Testis (tissue), 2 donors: ENCODE measurements at regions not wholly inside any gene's neighbourhood (a gene's known extent, or its start where the extent isn't known, plus 50 kb on each side); places are given as distances from the start of the nearest gene placed in this dataset.

Experiments used
- DNase-seq: peaks from one replicate; pipeline ENCODE4 v3.0.0-alpha.2; 2019
- H3K27ac ChIP-seq, 2 donors: fragments of 200-600 bp; sonication (generic); one replicate each; pipeline ENCODE4 v1.5.1; 2019
- H3K27me3 ChIP-seq: fragments of 200-600 bp; sonication (generic); one replicate; pipeline ENCODE4 v1.5.1; 2019
- H3K36me3 ChIP-seq: fragments of 200-600 bp; sonication (generic); one replicate; pipeline ENCODE4 v1.5.1; 2017; ENCODE audit warnings: low read depth; ENCODE audit errors: missing control alignments
- H3K4me1 ChIP-seq: fragments of 200-600 bp; sonication (generic); one replicate; pipeline ENCODE4 v1.5.1; 2019
- H3K4me3 ChIP-seq, 2 donors: fragments of 200-600 bp; sonication (generic); one replicate each; pipeline ENCODE4 v1.5.1; 2017 to 2019
- H3K9me3 ChIP-seq: fragments of 200-600 bp; sonication (generic); one replicate; pipeline ENCODE4 v1.5.1; 2017
- POLR2A ChIP-seq: fragments of 450-650 bp; IDR thresholded peaks from one replicate; pipeline ENCODE4 v1.6.1; 2017; ENCODE audit warnings: antibody characterized with exemption, mild to moderate bottlenecking, moderate library complexity
- WGBS, 2 donors: methylation state at CpG; one replicate each; pipeline ENCODE4 v1.1.5; 2018; 5-methylcytosine and 5-hydroxymethylcytosine counted together
- intact Hi-C: fragments of 100-400 bp; cut with DNase I; formaldehyde crosslinking; loops from one replicate; pipeline ENCODE4 v1.15.1; 2023; ENCODE audit warnings: low total_unique reads
- TF ChIP-seq, protein P1 (sequence below), 3 experiments: fragments of 450-650 bp in 2 of 3; fragments of 200-600 bp in 1 of 3; sonication (generic) in 1 of 3; IDR thresholded peaks; one replicate each; pipeline ENCODE4 v1.5.1; 2016 to 2019; ENCODE audit warnings: antibody characterized with exemption in 3 of 3, mild to moderate bottlenecking in 2 of 3, moderate library complexity in 1 of 3

DNA sequence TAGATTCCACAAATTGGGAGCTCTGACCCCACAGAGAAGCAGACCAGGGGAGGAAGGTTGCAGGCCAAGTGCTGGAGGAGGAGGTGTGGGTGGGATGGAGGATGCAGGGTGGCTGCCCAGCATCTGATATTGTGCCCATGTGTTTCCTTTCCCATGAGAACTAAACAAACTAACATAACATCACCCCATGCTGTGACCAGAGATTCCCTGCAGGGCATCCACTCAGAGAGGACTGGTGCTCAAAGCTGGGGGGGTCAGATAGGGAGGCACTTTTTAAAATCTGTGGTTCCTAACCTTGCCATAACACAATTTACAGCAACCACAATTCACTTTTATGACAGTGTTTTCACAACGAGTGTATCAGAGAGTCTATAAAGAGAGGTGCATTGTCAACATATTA lies 1277.6 kb downstream of the AACS start:
- no peaks in the 10 kb centered on the region for H3K36me3 ChIP-seq
- H3K27me3 ChIP-seq: no peaks in the 10 kb centered on the region
- H3K4me1 ChIP-seq: no peaks in the 10 kb centered on the region
- no peak overlapping the region for H3K4me3 ChIP-seq
- intact Hi-C loops: no loop called here
- H3K27ac ChIP-seq: no peak overlapping the region
- no peaks in the 10 kb centered on the region for H3K9me3 ChIP-seq
- TF ChIP-seq, protein P1, sequence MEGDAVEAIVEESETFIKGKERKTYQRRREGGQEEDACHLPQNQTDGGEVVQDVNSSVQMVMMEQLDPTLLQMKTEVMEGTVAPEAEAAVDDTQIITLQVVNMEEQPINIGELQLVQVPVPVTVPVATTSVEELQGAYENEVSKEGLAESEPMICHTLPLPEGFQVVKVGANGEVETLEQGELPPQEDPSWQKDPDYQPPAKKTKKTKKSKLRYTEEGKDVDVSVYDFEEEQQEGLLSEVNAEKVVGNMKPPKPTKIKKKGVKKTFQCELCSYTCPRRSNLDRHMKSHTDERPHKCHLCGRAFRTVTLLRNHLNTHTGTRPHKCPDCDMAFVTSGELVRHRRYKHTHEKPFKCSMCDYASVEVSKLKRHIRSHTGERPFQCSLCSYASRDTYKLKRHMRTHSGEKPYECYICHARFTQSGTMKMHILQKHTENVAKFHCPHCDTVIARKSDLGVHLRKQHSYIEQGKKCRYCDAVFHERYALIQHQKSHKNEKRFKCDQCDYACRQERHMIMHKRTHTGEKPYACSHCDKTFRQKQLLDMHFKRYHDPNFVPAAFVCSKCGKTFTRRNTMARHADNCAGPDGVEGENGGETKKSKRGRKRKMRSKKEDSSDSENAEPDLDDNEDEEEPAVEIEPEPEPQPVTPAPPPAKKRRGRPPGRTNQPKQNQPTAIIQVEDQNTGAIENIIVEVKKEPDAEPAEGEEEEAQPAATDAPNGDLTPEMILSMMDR (IDR thresholded peaks at IDR 0.05): no peak
- TF ChIP-seq POLR2A: no peak
- 62 to 84% methylated on average over 1 of the region's 1 CpG for WGBS, 2 donors
- DNase-seq: no peak

DNA sequence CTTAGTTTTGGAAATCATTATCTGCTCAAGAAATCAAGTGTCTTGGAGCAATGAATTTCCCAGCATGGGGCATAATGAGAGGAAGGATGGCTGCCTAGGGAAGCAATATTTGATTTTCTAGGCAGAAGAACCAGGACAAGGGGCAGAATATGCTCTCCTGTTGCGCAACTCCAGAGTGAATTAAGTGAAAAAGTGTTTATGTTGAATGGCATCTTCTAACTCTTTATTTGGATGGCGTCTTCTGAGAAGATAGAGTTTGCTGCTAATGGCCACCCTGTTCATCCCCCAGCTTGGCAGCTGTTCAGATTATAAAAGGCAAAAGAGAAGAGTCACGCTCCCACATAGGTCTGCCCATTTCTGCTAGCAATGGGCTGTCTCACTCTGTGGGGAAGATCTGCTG lies 1278.1 kb downstream of the AACS start:
- Histone ChIP-seq H3K27me3 (no peaks in the 10 kb centered on the region), H3K27ac (no peak overlapping the region), H3K9me3 (no peaks in the 10 kb centered on the region), H3K36me3 (no peaks in the 10 kb centered on the region), H3K4me3 (no peak overlapping the region), H3K4me1 (no peaks in the 10 kb centered on the region)
- intact Hi-C loops: no loop called here
- DNase-seq: no peak
- no peak for TF ChIP-seq POLR2A
- TF ChIP-seq, protein P1 (IDR thresholded peaks at IDR 0.05): no peak
- WGBS, 2 donors: 90 to 93% methylated on average over 3 of the region's 3 CpGs

DNA sequence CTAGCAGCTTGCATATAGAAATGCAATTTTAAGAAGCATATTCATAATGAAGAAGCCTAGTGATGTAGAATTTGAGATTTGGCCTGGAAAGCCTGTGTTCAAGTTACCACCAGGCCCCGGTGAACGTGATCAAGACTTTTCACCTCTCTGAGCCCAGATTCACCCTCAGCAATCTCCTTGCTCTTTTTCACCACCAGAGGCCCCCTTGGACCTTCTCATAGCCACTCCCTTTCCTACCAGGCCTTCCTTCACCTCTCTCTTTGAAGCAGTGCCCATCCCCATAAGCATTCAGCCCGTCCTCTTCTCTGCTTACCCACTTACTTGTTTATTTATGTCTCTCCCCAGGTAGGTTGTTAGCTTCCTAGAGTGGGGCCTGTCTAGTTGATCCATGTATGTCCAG lies 1280.9 kb downstream of the AACS start:
- WGBS, 2 donors: 85 to 90% methylated on average over 3 of the region's 3 CpGs
- no peak for DNase-seq
- Histone ChIP-seq H3K4me3 (no peak overlapping the region), H3K27ac (no peak overlapping the region), H3K36me3 (no peaks in the 10 kb centered on the region), H3K4me1 (no peaks in the 10 kb centered on the region), H3K27me3 (no peaks in the 10 kb centered on the region), H3K9me3 (no peaks in the 10 kb centered on the region)
- intact Hi-C loops: no loop called here
- no peak for TF ChIP-seq POLR2A
- TF ChIP-seq, protein P1 (IDR thresholded peaks at IDR 0.05): no peak

DNA sequence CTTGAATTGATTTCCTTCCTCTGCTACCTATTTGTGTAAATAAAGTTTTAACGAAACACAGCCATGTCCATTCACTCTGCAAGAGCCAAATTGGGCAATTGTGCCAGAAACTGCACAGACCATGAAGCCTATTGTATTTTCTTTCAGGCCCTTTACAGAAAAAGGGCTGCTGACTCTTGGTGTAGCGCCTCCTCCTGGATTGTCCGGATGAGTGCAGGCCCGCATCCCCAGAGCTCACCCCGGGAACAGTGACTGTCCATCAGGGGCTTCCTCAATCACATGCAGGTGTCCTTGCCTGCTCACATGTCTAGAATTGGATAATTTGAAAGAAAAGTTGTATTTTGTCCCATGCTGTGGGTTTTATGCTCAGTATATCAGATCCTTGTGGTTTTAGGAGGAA lies 1282.2 kb downstream of the AACS start:
- TF ChIP-seq, protein P1 (IDR thresholded peaks at IDR 0.05): no peak
- no peak for TF ChIP-seq POLR2A
- no peak overlapping the region for H3K4me3 ChIP-seq
- no peak for DNase-seq
- intact Hi-C loops: no loop called here
- H3K4me1 ChIP-seq: no peaks in the 10 kb centered on the region
- H3K27ac ChIP-seq: no peak overlapping the region
- H3K9me3 ChIP-seq: no peaks in the 10 kb centered on the region
- no peaks in the 10 kb centered on the region for H3K27me3 ChIP-seq
- 70 to 72% methylated on average over 5 of the region's 5 CpGs for WGBS, 2 donors
- H3K36me3 ChIP-seq: no peaks in the 10 kb centered on the region

DNA sequence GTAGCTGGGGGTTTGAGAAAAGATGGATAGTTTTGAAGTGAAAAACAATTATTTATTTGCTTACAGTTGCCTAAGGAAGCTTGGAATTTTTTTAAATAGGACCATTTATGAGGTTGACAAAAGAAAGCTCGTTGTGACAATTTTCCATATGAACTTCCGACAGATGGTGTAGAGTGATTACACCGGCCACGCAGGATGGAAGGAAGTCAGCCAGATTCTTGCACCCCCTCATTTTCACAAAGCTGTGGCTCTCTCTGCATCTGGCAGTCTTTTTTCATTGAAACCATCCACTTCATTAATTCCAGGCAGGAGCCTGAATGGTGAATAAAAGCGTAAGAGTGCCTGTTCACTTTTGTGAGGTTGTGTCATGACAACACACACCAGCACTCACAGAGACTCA lies 1284.1 kb downstream of the AACS start:
- no peak overlapping the region for H3K4me3 ChIP-seq
- H3K36me3 ChIP-seq: no peaks in the 10 kb centered on the region
- TF ChIP-seq, protein P1 (IDR thresholded peaks at IDR 0.05): no peak
- no peak for TF ChIP-seq POLR2A
- H3K27ac ChIP-seq: no peak overlapping the region
- 90 to 94% methylated on average over 5 of the region's 5 CpGs for WGBS, 2 donors
- no peak for DNase-seq
- no peaks in the 10 kb centered on the region for H3K9me3 ChIP-seq
- intact Hi-C loops: no loop called here
- no peaks in the 10 kb centered on the region for H3K4me1 ChIP-seq
- no peaks in the 10 kb centered on the region for H3K27me3 ChIP-seq
